ENCODE measurements at regions not wholly inside any gene's neighbourhood (a gene's known extent, or its start where the extent isn't known, plus 50 kb on each side); places are given as distances from the start of the nearest gene placed in this dataset.

GRCh38 chr4:187460016-187460415 is 535.6 kb upstream of the ZFP42 start:
- Mint-ChIP-seq H3K4me3 (no peak overlapping the region), H3K27ac (no peak overlapping the region), H3K9me3 (peaks cover 0 to 17% (median 8%) of the 10 kb centered on the region in 7 donors), H3K36me3 (no peaks in the 10 kb centered on the region), H3K27me3 (ENCODE audit: low read depth in 3 of 3) (peaks cover 0 to 2% (median 0%) of the 10 kb centered on the region in 3 donors), H3K4me1 (no peaks in the 10 kb centered on the region)
- Histone ChIP-seq H3K79me2 (ENCODE audit: insufficient read depth, low read length) (no peaks in the 10 kb centered on the region), H3K27me3 (ENCODE audit: control insufficient read depth in 2 of 2, insufficient read depth in 2 of 2, low read length in 2 of 2) (no peaks in the 10 kb centered on the region), H4K20me1 (ENCODE audit: insufficient read depth, low read length) (no peaks in the 10 kb centered on the region), H3K4me3 (replicated peaks in 1 of 3; ENCODE audit: low read depth in 2 of 3, low read length in 3 of 3) (no peak overlapping the region), H3K4me1 (ENCODE audit: control insufficient read depth in 1 of 2, insufficient read depth in 2 of 2, low read length in 2 of 2) (no peaks in the 10 kb centered on the region), H3K4me2 (replicated peaks; ENCODE audit: extremely low read depth, low read length, poor library complexity, severe bottlenecking) (no peak overlapping the region), H3K27ac (ENCODE audit: low read depth in 1 of 2, low read length in 2 of 2) (no peak overlapping the region), H3K36me3 (replicated peaks in 1 of 2; ENCODE audit: control insufficient read depth in 1 of 2, insufficient read depth in 2 of 2, low read length in 2 of 2) (no peaks in the 10 kb centered on the region), H3K9ac (ENCODE audit: insufficient read depth, low read length, poor library complexity, severe bottlenecking) (no peak overlapping the region), H3K9me3 (replicated peaks in 1 of 2; ENCODE audit: control insufficient read depth in 1 of 2, insufficient read depth in 1 of 2, low read length in 2 of 2) (peaks cover 0 to 3% of the 10 kb centered on the region in 2 donors), H2AFZ (ENCODE audit: insufficient read depth, low read depth, low read length, poor library complexity, severe bottlenecking) (no peak overlapping the region)
- no peak for DNase-seq
- intact Hi-C loops (cut with micrococcal nuclease), result no loop called here
- TF ChIP-seq, protein P1, sequence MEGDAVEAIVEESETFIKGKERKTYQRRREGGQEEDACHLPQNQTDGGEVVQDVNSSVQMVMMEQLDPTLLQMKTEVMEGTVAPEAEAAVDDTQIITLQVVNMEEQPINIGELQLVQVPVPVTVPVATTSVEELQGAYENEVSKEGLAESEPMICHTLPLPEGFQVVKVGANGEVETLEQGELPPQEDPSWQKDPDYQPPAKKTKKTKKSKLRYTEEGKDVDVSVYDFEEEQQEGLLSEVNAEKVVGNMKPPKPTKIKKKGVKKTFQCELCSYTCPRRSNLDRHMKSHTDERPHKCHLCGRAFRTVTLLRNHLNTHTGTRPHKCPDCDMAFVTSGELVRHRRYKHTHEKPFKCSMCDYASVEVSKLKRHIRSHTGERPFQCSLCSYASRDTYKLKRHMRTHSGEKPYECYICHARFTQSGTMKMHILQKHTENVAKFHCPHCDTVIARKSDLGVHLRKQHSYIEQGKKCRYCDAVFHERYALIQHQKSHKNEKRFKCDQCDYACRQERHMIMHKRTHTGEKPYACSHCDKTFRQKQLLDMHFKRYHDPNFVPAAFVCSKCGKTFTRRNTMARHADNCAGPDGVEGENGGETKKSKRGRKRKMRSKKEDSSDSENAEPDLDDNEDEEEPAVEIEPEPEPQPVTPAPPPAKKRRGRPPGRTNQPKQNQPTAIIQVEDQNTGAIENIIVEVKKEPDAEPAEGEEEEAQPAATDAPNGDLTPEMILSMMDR (IDR thresholded peaks at IDR 0.05), result no peak
- whole genome bisulfite sequencing (ENCODE audit: insufficient coverage), result 67% methylated on average over 1 of the region's 3 CpGs

DNA sequence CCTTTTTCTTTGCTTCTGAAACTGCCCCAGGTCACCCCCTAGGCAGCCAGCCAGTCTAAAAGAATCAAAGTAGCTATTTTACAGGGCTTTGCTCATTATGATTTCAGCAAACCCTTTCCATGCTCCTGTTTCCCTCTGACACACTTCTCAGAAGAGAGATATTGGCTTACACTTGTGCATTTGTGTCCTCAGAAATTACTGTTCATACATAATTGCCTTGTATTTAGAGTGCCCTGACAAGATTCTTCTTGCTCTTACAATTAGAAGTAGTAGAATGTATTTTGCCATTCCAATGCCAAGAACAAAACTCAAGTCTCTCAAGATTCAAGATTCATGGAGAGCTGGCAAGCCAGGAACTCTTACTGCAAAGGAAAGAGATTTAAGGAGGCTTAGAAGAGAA is 531.0 kb upstream of the ZFP42 start:
- H4K20me1 ChIP-seq (ENCODE audit: insufficient read depth, low read length), result no peaks in the 10 kb centered on the region
- H3K36me3 Mint-ChIP-seq, result no peaks in the 10 kb centered on the region
- peak overlapping the region in 1 of 2 donors; percentile 17 for H3K4me3 Mint-ChIP-seq
- TF ChIP-seq, protein P1 (IDR thresholded peaks at IDR 0.05), result no peak
- no peak overlapping the region for H3K4me2 ChIP-seq (replicated peaks; ENCODE audit: extremely low read depth, low read length, poor library complexity, severe bottlenecking)
- no peak overlapping the region for H2AFZ ChIP-seq (ENCODE audit: insufficient read depth, low read depth, low read length, poor library complexity, severe bottlenecking)
- H3K4me1 Mint-ChIP-seq, result no peaks in the 10 kb centered on the region
- H3K27ac Mint-ChIP-seq, result no peak overlapping the region
- intact Hi-C loops (cut with micrococcal nuclease), result no loop called here
- no peaks in the 10 kb centered on the region for H3K36me3 ChIP-seq (replicated peaks in 1 of 2; ENCODE audit: control insufficient read depth in 1 of 2, insufficient read depth in 2 of 2, low read length in 2 of 2)
- no peaks in the 10 kb centered on the region for H3K79me2 ChIP-seq (ENCODE audit: insufficient read depth, low read length)
- H3K4me3 ChIP-seq (replicated peaks in 1 of 3; ENCODE audit: low read depth in 2 of 3, low read length in 3 of 3), result no peak overlapping the region
- DNase-seq, result no peak
- H3K27me3 ChIP-seq (ENCODE audit: control insufficient read depth in 2 of 2, insufficient read depth in 2 of 2, low read length in 2 of 2), result no peaks in the 10 kb centered on the region
- peaks cover 0 to 3% of the 10 kb centered on the region in 2 donors for H3K9me3 ChIP-seq (replicated peaks in 1 of 2; ENCODE audit: control insufficient read depth in 1 of 2, insufficient read depth in 1 of 2, low read length in 2 of 2)
- no peak overlapping the region for H3K27ac ChIP-seq (ENCODE audit: low read depth in 1 of 2, low read length in 2 of 2)
- H3K9ac ChIP-seq (ENCODE audit: insufficient read depth, low read length, poor library complexity, severe bottlenecking), result no peak overlapping the region
- H3K4me1 ChIP-seq (ENCODE audit: control insufficient read depth in 1 of 2, insufficient read depth in 2 of 2, low read length in 2 of 2), result no peaks in the 10 kb centered on the region
- peaks cover 0 to 8% (median 3%) of the 10 kb centered on the region in 7 donors for H3K9me3 Mint-ChIP-seq
- H3K27me3 Mint-ChIP-seq (ENCODE audit: low read depth in 3 of 3), result no peaks in the 10 kb centered on the region
